ENCODE measurements at regions not wholly inside any gene's neighbourhood (a gene's known extent, or its start where the extent isn't known, plus 50 kb on each side); places are given as distances from the start of the nearest gene placed in this dataset.

DNA sequence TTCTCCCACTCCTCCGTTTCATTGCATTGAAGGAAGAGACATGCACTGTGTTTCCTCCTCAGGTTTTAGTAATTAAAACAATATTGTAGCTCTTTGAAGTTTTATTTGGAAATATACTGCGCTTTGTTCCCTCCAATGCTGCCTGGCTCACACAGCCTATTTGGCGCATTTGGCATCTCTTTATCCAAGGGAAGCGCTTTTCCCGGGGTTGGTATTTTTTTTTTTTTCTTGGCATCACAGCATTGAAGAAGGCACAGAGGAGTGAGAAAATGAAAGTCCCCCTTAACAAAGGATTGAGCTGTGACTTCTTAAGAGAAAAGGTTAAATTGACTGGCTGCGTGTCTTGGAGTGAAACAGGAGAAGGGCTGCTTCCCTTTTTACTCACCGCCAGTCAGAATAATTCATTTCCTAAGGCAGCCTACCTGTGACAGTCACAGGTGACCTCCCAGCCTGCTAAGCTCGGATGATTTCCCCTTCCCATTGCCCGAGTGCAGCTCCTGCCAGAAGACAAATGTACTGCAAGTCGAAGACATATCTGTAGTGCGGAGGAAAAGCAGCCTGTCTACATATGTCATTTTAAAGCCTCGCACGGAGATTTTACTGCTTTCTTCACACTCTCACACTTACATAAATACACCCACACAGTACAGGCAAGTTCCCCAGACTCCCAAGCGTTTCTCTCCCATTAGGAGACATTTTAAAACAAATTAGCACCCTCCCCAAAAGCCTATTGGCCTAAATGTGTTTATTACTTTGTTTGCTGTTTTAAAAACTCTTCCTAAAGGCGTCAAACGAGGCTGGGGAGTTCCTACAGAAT, 665.5 kb upstream of the ZNF608 start:
- H3K4me1 ChIP-seq (ENCODE audit: control insufficient read depth, extremely low read depth, insufficient read depth, low read length) = peaks cover 54% of the 10 kb centered on the region
- H3K4me3 ChIP-seq (replicated peaks in 1 of 3; ENCODE audit: insufficient read depth in 1 of 3, low read depth in 1 of 3, low read length in 3 of 3) = peak overlapping the region in 1 of 3 experiments; percentile 21
- H3K79me2 ChIP-seq (ENCODE audit: control insufficient read depth, insufficient read depth, low read length) = no peaks in the 10 kb centered on the region
- TF ChIP-seq POLR2A (IDR thresholded peaks at IDR 0.05; ENCODE audit: low read depth, low read length) (no peak), POLR2AphosphoS5 (IDR thresholded peaks at IDR 0.05; ENCODE audit: insufficient read depth, low read depth, low read length) (no peak), MYC (IDR thresholded peaks at IDR 0.05; ENCODE audit: low read depth, low read length) (no peak), EZH2 (IDR thresholded peaks at IDR 0.05; ENCODE audit: borderline replicate concordance, low read depth, low read length, severe bottlenecking) (no peak), JUN (IDR thresholded peaks at IDR 0.05; ENCODE audit: borderline replicate concordance, insufficient read depth, insufficient read length, low read depth) (no peak), GATA2 (IDR thresholded peaks at IDR 0.05; ENCODE audit: insufficient read depth, insufficient read length, low read depth, low read length) (no peak)
- TF ChIP-seq, protein P1, sequence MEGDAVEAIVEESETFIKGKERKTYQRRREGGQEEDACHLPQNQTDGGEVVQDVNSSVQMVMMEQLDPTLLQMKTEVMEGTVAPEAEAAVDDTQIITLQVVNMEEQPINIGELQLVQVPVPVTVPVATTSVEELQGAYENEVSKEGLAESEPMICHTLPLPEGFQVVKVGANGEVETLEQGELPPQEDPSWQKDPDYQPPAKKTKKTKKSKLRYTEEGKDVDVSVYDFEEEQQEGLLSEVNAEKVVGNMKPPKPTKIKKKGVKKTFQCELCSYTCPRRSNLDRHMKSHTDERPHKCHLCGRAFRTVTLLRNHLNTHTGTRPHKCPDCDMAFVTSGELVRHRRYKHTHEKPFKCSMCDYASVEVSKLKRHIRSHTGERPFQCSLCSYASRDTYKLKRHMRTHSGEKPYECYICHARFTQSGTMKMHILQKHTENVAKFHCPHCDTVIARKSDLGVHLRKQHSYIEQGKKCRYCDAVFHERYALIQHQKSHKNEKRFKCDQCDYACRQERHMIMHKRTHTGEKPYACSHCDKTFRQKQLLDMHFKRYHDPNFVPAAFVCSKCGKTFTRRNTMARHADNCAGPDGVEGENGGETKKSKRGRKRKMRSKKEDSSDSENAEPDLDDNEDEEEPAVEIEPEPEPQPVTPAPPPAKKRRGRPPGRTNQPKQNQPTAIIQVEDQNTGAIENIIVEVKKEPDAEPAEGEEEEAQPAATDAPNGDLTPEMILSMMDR (IDR thresholded peaks at IDR 0.05; ENCODE audit: extremely low read depth in 1 of 2, insufficient read depth in 1 of 2, low read depth in 1 of 2, low read length in 2 of 2) = no peak
- ChIA-PET POLR2A (interaction anchor here (0.7 to 2.0 kb wide), 4 partner anchors 251 to 1740 kb away, joined by 3 to 14 read pairs (median 4); no protein-coding TSS in a partner anchor), CTCF (interaction anchor here (0.6 to 3.5 kb wide), 17 partner anchors 70 to 815 kb away, joined by 3 to 21 read pairs (median 4); no protein-coding TSS in a partner anchor)
- no peaks in the 10 kb centered on the region for H3K27me3 ChIP-seq (ENCODE audit: control insufficient read depth in 2 of 2, insufficient read depth in 2 of 2, low read length in 2 of 2)
- H4K20me1 ChIP-seq (replicated peaks; ENCODE audit: control insufficient read depth, extremely low read depth, insufficient read depth, low read length) = no peaks in the 10 kb centered on the region
- no peaks in the 10 kb centered on the region for H3K9me3 ChIP-seq (replicated peaks; ENCODE audit: control insufficient read depth, insufficient read depth, low read length)
- BruUV-seq (replicated peaks) = TSS peak; percentile 55
- H3K36me3 ChIP-seq (ENCODE audit: control insufficient read depth in 2 of 2, extremely low read depth in 1 of 2, insufficient read depth in 2 of 2, low read length in 2 of 2) = no peaks in the 10 kb centered on the region
- DNase-seq (ENCODE audit: low read depth, low spot score) (peak; percentile 64), FAIRE-seq (peak; percentile 59)
- dilution Hi-C loops (cut with MboI; ENCODE audit: extremely low pct_ligation_motif_present, low sequenced_read_pairs) (no loop called here), intact Hi-C loops (cut with micrococcal nuclease) (loop anchor here (1.0 to 5.0 kb wide), 20 partner anchors 101 to 1741 kb away; no protein-coding TSS in a partner anchor)
- H3K9ac ChIP-seq (replicated peaks; ENCODE audit: extremely low read depth, insufficient read depth, low read length) = peak overlapping the region; percentile 96
- peak overlapping the region; percentile 72 for H2AFZ ChIP-seq (ENCODE audit: low read depth, low read length)
- peak overlapping the region; percentile 78 for H3K4me2 ChIP-seq (ENCODE audit: insufficient read depth, low read length)
- peak overlapping the region; percentile 99 for H3K27ac ChIP-seq (ENCODE audit: insufficient read depth, low read depth, low read length)
- no peaks in the 10 kb centered on the region for H3K9me1 ChIP-seq (replicated peaks; ENCODE audit: control insufficient read depth, extremely low read depth, insufficient read depth, low read length)

Measured in endothelial cell of umbilical vein (primary cell).